ENCODE measurements at regions not wholly inside any gene's neighbourhood (a gene's known extent, or its start where the extent isn't known, plus 50 kb on each side); places are given as distances from the start of the nearest gene placed in this dataset.

DNA sequence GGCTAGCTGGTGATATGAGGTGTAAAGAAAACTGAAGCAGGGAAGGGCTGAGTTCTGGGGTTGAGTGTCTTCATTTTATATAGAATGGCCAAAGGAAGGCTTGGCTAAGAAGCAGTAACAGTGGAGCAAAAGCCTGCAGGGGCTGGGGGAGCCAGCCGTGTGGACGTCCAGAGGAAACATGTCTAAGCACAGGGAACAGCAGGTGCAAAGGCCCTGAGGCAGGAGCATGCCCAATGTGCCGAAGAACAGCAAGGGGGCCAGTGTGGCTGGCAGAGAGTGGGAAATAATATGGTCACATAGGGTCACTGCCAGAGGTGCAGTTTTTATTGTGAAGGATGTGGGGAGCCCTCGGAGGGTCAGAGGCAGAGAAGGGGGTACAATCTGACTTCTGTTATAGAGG, 60.5 kb upstream of the KCNG1 start:
- Mint-ChIP-seq H3K4me3 (peak overlapping the region in 1 of 4 donors; percentile 61), H3K4me1 (peaks cover 0 to 4% (median 2%) of the 10 kb centered on the region in 3 donors), H3K9me3 (peaks cover 0 to 3% (median 0%) of the 10 kb centered on the region in 3 donors), H3K27me3 (peaks cover 29% of the 10 kb centered on the region), H3K27ac (no peak overlapping the region), H3K36me3 (no peaks in the 10 kb centered on the region)

- H3K36me3 Mint-ChIP-seq: no peaks in the 10 kb centered on the region
- H3K27ac Mint-ChIP-seq: no peak overlapping the region
- peaks cover 2 to 4% (median 4%) of the 10 kb centered on the region in 3 donors for H3K4me1 Mint-ChIP-seq
- H3K9me3 Mint-ChIP-seq: peaks cover 0 to 3% (median 0%) of the 10 kb centered on the region in 3 donors
- peaks cover 32% of the 10 kb centered on the region for H3K27me3 Mint-ChIP-seq
- no peak overlapping the region for H3K4me3 Mint-ChIP-seq
Measured at GRCh38 chr20:51082988-51083387, 60.1 kb upstream of the KCNG1 start.

DNA sequence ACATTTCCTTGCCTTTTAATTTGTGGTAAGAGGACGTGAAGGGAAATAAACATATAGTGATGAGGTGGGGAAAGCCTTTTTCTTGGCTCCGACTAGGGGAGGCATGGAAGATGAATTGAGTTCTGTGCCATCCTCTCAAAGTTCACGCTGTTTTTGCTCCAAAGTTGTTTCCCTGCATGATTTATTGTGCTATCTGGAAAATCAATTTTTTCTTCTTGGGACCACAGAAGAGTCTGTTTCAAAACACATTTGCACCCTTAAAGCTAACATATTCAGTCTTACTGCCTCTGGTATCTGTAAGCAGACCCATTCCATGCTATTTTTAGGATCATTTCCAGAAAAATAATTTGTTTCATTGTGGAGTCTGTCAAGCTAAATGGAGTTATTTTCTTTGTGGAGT, 57.6 kb upstream of the KCNG1 start:
- no peak overlapping the region for H3K27ac Mint-ChIP-seq
- peaks cover 3 to 4% (median 4%) of the 10 kb centered on the region in 3 donors for H3K4me1 Mint-ChIP-seq
- H3K9me3 Mint-ChIP-seq: peaks cover 0 to 3% (median 2%) of the 10 kb centered on the region in 3 donors
- H3K27me3 Mint-ChIP-seq: peaks cover 36% of the 10 kb centered on the region
- H3K4me3 Mint-ChIP-seq: no peak overlapping the region
- H3K36me3 Mint-ChIP-seq: no peaks in the 10 kb centered on the region

GRCh38 chr20:51079488-51079887, 56.6 kb upstream of the KCNG1 start:
- Mint-ChIP-seq H3K27ac (peak overlapping the region in 1 of 3 donors; percentile 39), H3K27me3 (peaks cover 38% of the 10 kb centered on the region), H3K9me3 (peaks cover 0 to 6% (median 1%) of the 10 kb centered on the region in 3 donors), H3K36me3 (no peaks in the 10 kb centered on the region), H3K4me1 (peaks cover 3 to 4% (median 4%) of the 10 kb centered on the region in 3 donors), H3K4me3 (no peak overlapping the region)

GRCh38 chr20:51077686-51078060, 54.8 kb upstream of the KCNG1 start:
- no peak overlapping the region for H3K27ac Mint-ChIP-seq
- peaks cover 0 to 4% (median 2%) of the 10 kb centered on the region in 3 donors for H3K4me1 Mint-ChIP-seq
- H3K4me3 Mint-ChIP-seq: no peak overlapping the region
- peaks cover 35% of the 10 kb centered on the region for H3K27me3 Mint-ChIP-seq
- no peaks in the 10 kb centered on the region for H3K36me3 Mint-ChIP-seq
- peaks cover 1 to 6% (median 4%) of the 10 kb centered on the region in 3 donors for H3K9me3 Mint-ChIP-seq

DNA sequence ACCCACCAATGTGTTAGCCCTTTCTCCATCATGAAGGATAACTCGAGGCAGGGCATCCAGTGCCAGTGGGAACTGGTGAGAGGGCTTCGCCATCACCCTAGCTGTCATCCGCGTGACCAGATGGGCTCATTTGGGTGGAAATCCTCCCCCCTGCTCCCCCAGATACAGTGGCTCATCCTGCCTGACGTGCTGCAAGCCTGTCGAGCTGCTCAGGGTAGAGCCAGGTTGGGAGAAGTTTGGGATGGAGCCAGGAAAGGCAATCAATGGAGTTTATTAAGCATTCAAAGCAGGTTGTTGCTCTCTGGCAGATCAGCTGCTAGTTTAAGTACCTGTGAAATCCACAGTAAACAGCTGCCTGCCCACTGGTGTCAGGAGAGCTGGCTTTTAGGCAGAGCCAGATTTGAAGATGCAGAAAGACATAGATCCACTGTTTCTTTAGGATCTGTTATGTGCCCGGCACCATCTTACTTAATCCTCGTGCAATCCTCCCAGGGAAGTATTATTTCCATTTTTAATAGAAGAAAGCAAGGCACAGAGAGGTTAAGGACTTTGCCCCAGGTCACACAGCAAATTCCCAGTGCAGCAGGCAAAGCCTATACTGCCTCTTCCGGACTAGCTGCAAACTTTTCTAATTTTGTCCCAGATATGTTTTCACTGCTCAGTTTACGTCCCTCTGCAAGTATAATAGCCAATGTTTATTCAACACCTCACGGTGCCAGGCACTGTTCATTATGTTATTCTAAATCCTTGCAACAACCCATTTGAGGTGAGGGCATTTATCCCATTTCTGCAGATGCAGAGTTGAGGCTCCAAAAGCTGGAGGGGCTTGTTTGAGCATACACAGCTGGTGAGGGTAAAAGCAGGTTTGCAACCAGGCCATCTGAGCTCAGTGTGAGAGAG, 54.1 kb upstream of the KCNG1 start:
- no peak overlapping the region for H3K4me3 Mint-ChIP-seq
- H3K4me1 Mint-ChIP-seq: peaks cover 0 to 4% (median 2%) of the 10 kb centered on the region in 3 donors
- H3K9me3 Mint-ChIP-seq: peaks cover 1 to 6% (median 4%) of the 10 kb centered on the region in 3 donors
- no peaks in the 10 kb centered on the region for H3K36me3 Mint-ChIP-seq
- peaks cover 40% of the 10 kb centered on the region for H3K27me3 Mint-ChIP-seq
- H3K27ac Mint-ChIP-seq: no peak overlapping the region

- Mint-ChIP-seq H3K27ac (no peak overlapping the region), H3K9me3 (peaks cover 0 to 6% (median 4%) of the 10 kb centered on the region in 3 donors), H3K27me3 (peaks cover 44% of the 10 kb centered on the region), H3K4me1 (peaks cover 0 to 4% (median 2%) of the 10 kb centered on the region in 3 donors), H3K36me3 (no peaks in the 10 kb centered on the region), H3K4me3 (peak overlapping the region in 1 of 4 donors; percentile 10)
Measured at GRCh38 chr20:51074062-51074461, 51.2 kb upstream of the KCNG1 start.

All from IgD-negative memory B cell (primary cell).